HK-2 (cell line): ENCODE measurements at regions not wholly inside any gene's neighbourhood (a gene's known extent, or its start where the extent isn't known, plus 50 kb on each side); places are given as distances from the start of the nearest gene placed in this dataset.

Experiments used
- DNase-seq: peaks from one replicate; pipeline ENCODE4 v3.0.0-alpha.2; 2018; ENCODE audit not compliant: unreplicated experiment

GRCh38 chr13:52975969-52976368 is 52.6 kb upstream of the OLFM4 start:
- no peak for DNase-seq

GRCh38 chr13:52975161-52975560 is 53.5 kb upstream of the OLFM4 start:
- DNase-seq: no peak

GRCh38 chr13:52974711-52975110 is 53.9 kb upstream of the OLFM4 start:
- no peak for DNase-seq

GRCh38 chr13:52969373-52969772 is 59.2 kb upstream of the OLFM4 start:
- no peak for DNase-seq

- peak; percentile 53 for DNase-seq
These were observed 60.4 kb upstream of the OLFM4 start for GRCh38 chr13:52968074-52968700.

GRCh38 chr13:52961987-52962386 is 66.6 kb upstream of the OLFM4 start:
- no peak for DNase-seq

- no peak for DNase-seq
These were observed 67.2 kb upstream of the OLFM4 start for GRCh38 chr13:52961256-52961910.

GRCh38 chr13:52955472-52955874 is 73.1 kb upstream of the OLFM4 start:
- no peak for DNase-seq

GRCh38 chr13:52954838-52955237 is 73.8 kb upstream of the OLFM4 start:
- DNase-seq: no peak

GRCh38 chr13:52950436-52950956 is 78.1 kb upstream of the OLFM4 start:
- no peak for DNase-seq

- no peak for DNase-seq
These were observed 78.9 kb upstream of the OLFM4 start for GRCh38 chr13:52949742-52950141.

- DNase-seq: no peak
These were observed 79.6 kb upstream of the OLFM4 start for GRCh38 chr13:52949044-52949443.

- DNase-seq: no peak
These were observed 80.7 kb upstream of the OLFM4 start for GRCh38 chr13:52947921-52948373.

GRCh38 chr13:52945348-52945747 is 83.3 kb upstream of the OLFM4 start:
- DNase-seq: no peak

GRCh38 chr13:52944697-52945096 is 83.9 kb upstream of the OLFM4 start:
- no peak for DNase-seq

- no peak for DNase-seq
These were observed 89.6 kb upstream of the PCDH8 start for GRCh38 chr13:52938065-52938464.

GRCh38 chr13:52936806-52937205 is 88.4 kb upstream of the PCDH8 start:
- no peak for DNase-seq

- DNase-seq: no peak
These were observed 85.8 kb upstream of the PCDH8 start for GRCh38 chr13:52934258-52934657.

GRCh38 chr13:52933547-52934210 is 85.2 kb upstream of the PCDH8 start:
- no peak for DNase-seq

- DNase-seq: no peak
These were observed 84.7 kb upstream of the PCDH8 start for GRCh38 chr13:52933099-52933498.

GRCh38 chr13:52932649-52933048 is 84.2 kb upstream of the PCDH8 start:
- no peak for DNase-seq

- no peak for DNase-seq
These were observed 83.3 kb upstream of the PCDH8 start for GRCh38 chr13:52931539-52932431.
